Uterus (tissue), 2 donors: ENCODE measurements at regions not wholly inside any gene's neighbourhood (a gene's known extent, or its start where the extent isn't known, plus 50 kb on each side); places are given as distances from the start of the nearest gene placed in this dataset.

Experiments
- CTCF ChIP-seq, 4 experiments: fragments of 200-600 bp in 2 of 4; fragments of 450-650 bp in 2 of 4; sonication (generic) in 2 of 4; IDR thresholded peaks; one replicate each; pipeline ENCODE4 v1.5.1; 2016 to 2019; ENCODE audit warnings: antibody characterized with exemption in 4 of 4, mild to moderate bottlenecking in 2 of 4, moderate library complexity in 1 of 4
- POLR2A ChIP-seq, 2 donors: fragments of 450-650 bp; IDR thresholded peaks; one replicate each; pipeline ENCODE4 v1.6.1; 2016; ENCODE audit warnings: antibody characterized with exemption in 2 of 2, mild to moderate bottlenecking in 1 of 2, moderate library complexity in 1 of 2

- TF ChIP-seq CTCF (IDR thresholded peaks at IDR 0.05) (no peak), POLR2A (IDR thresholded peaks at IDR 0.05) (no peak)
These were observed 157.4 kb upstream of the C14orf180 start for GRCh38 chr14:104421892-104422828.
